Skeletal muscle tissue (tissue), 3 donors: ENCODE measurements at regions not wholly inside any gene's neighbourhood (a gene's known extent, or its start where the extent isn't known, plus 50 kb on each side); places are given as distances from the start of the nearest gene placed in this dataset.
"Not testable (repeated sequence)": the region's sequence is repeated elsewhere in the genome, so short reads cannot be mapped to it uniquely, and the experiment has no call there.

ENCODE experiments used
- H3K27ac ChIP-seq: one replicate; pipeline ENCODE4 v1.7.0; 2013; ENCODE audit warnings: mild to moderate bottlenecking, low read depth, low read length, inconsistent platforms
- H3K27me3 ChIP-seq, 3 donors: one replicate each; pipeline ENCODE4 v1.7.0; 2013; ENCODE audit warnings: low read length in 3 of 3; ENCODE audit not compliant: control insufficient read depth in 3 of 3, insufficient read depth in 3 of 3
- H3K36me3 ChIP-seq, 3 donors: one replicate each; pipeline ENCODE4 v1.7.0; 2013; ENCODE audit warnings: low read length in 3 of 3; ENCODE audit not compliant: control insufficient read depth in 3 of 3, insufficient read depth in 3 of 3
- H3K4me1 ChIP-seq, 3 donors: one replicate each; pipeline ENCODE4 v1.7.0; 2013; ENCODE audit warnings: low read length in 3 of 3, mild to moderate bottlenecking in 3 of 3; ENCODE audit not compliant: control insufficient read depth in 3 of 3, insufficient read depth in 3 of 3
- H3K4me3 ChIP-seq, 3 donors: one replicate each; pipeline ENCODE4 v1.7.0; 2013; ENCODE audit warnings: low read length in 3 of 3
- H3K9ac ChIP-seq, 3 donors: one replicate each; pipeline ENCODE4 v1.7.0; 2013; ENCODE audit warnings: low read length in 3 of 3, mild to moderate bottlenecking in 3 of 3, moderate library complexity in 2 of 3, low read depth in 1 of 3
- H3K9me3 ChIP-seq, 3 donors: one replicate each; pipeline ENCODE4 v1.7.0; 2013; ENCODE audit warnings: low read length in 3 of 3; ENCODE audit not compliant: control insufficient read depth in 3 of 3
- donor health status: Osteomylitis.

DNA sequence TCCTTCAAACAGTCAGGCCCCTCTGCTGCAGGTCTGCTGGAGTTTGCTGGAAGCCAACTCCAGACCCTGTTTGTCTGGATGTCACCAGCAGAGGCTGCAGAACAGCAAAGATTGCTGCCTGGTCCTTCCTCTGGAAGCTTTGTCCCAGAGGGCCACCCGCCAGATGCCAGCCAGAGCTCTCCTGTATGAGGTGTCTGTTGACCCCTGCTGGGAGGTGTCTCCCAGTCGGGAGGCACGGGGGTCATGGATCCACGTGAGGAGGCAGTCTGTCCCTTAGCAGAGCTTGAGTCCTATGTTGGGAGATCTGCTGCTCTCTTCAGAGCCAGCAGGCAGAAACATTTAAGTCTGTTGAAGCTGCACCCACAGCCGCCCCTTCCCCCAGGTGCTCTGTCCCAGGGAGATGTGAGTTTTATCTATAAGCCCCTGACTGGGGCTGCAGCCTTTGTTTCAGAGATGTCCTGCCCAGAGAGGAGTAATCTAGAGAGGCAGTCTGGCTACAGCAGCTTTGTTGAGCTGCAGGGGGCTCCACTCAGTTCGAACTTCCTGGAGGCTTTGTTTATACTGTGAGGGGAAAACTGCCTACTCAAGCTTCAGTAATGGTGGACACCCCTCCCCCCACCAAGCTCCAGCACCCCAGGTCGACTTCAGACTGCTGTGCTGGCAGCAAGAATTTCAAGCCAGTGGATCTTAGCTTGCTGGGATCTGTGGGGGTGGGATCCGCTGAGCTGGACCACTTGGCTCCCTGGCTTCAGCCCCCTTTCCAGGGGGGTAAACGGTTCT, 72.1 kb downstream of the OGFRL1 start:
- not testable (repeated sequence) for H3K4me3 ChIP-seq, H3K9ac ChIP-seq, H3K4me1 ChIP-seq, H3K27me3 ChIP-seq, H3K36me3 ChIP-seq, H3K9me3 ChIP-seq, H3K27ac ChIP-seq

DNA sequence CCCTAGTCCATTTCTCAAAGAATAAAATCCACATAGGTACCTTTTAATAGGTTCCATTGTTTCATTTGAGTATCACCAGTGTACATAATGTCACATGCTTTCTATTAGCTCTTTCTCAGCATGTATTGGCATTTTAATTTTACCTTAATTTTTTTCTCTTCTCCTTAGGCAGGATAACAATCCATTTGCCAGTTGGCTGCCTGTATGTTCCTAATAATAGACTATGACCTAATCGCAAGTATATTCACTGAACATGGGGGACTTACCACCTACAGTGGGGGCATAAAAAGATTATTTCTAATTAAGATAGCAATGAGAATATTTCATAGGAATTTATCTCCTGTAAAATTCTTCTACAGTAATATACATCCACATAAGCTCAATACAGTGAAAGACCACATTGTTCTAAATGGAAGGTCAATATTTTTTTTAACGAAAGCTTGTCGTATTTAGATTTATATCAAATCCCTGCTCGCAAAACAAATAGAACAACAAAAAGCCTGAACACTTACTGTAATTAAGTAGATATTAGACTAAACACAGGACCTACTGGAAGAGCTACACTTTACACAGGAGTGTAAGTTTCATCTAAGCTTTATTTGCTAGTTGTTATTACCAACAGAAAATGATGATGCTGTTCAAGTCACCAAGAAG, 76.4 kb downstream of the OGFRL1 start:
- Histone ChIP-seq H3K4me1 (peaks cover 0 to 3% (median 0%) of the 10 kb centered on the region in 3 donors), H3K27me3 (no peaks in the 10 kb centered on the region), H3K36me3 (peaks cover 0 to 2% (median 0%) of the 10 kb centered on the region in 3 donors), H3K9ac (no peak overlapping the region), H3K4me3 (no peak overlapping the region), H3K9me3 (no peaks in the 10 kb centered on the region), H3K27ac (no peak overlapping the region)

- no peaks in the 10 kb centered on the region for H3K27me3 ChIP-seq
- peaks cover 0 to 3% (median 0%) of the 10 kb centered on the region in 3 donors for H3K4me1 ChIP-seq
- H3K36me3 ChIP-seq: peaks cover 0 to 2% (median 0%) of the 10 kb centered on the region in 3 donors
- no peak overlapping the region for H3K9ac ChIP-seq
- no peaks in the 10 kb centered on the region for H3K9me3 ChIP-seq
- no peak overlapping the region for H3K4me3 ChIP-seq
- H3K27ac ChIP-seq: no peak overlapping the region
These were observed 79.1 kb downstream of the OGFRL1 start for GRCh38 chr6:71367756-71368155.

GRCh38 chr6:71368284-71368683, 79.7 kb downstream of the OGFRL1 start:
- Histone ChIP-seq H3K9me3 (no peaks in the 10 kb centered on the region), H3K27me3 (no peaks in the 10 kb centered on the region), H3K9ac (no peak overlapping the region), H3K27ac (no peak overlapping the region), H3K4me1 (peaks cover 0 to 3% (median 0%) of the 10 kb centered on the region in 3 donors), H3K36me3 (peaks cover 0 to 2% (median 0%) of the 10 kb centered on the region in 3 donors), H3K4me3 (no peak overlapping the region)

DNA sequence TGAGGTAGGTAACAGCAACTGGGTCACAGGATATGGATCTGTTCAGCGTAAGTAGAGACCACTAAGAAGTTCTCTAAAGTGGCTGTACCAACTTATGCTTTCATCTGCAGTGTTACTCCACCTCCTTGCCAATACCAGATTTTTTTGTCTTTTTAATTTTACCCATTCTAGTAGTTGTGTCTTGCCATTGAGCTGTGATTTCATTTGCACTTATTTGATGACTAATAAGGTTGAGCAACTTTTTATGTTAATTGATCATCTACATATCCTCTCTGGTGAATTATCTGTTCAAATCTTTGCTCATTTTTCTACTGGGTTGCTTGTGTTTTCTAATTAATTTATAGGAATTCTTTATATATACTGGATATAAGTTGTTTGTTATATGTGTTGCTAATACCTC, 82.9 kb downstream of the OGFRL1 start:
- Histone ChIP-seq H3K36me3 (peaks cover 0 to 2% (median 0%) of the 10 kb centered on the region in 3 donors), H3K9me3 (no peaks in the 10 kb centered on the region), H3K4me3 (no peak overlapping the region), H3K27ac (no peak overlapping the region), H3K9ac (no peak overlapping the region), H3K4me1 (peaks cover 0 to 2% (median 0%) of the 10 kb centered on the region in 3 donors), H3K27me3 (no peaks in the 10 kb centered on the region)

- H3K4me1 ChIP-seq: no peaks in the 10 kb centered on the region
- peaks cover 0 to 8% (median 0%) of the 10 kb centered on the region in 3 donors for H3K36me3 ChIP-seq
- no peaks in the 10 kb centered on the region for H3K9me3 ChIP-seq
- no peak overlapping the region for H3K27ac ChIP-seq
- no peak overlapping the region for H3K4me3 ChIP-seq
- H3K27me3 ChIP-seq: no peaks in the 10 kb centered on the region
- H3K9ac ChIP-seq: no peak overlapping the region
These were observed 85.3 kb downstream of the OGFRL1 start for GRCh38 chr6:71373943-71374342.

DNA sequence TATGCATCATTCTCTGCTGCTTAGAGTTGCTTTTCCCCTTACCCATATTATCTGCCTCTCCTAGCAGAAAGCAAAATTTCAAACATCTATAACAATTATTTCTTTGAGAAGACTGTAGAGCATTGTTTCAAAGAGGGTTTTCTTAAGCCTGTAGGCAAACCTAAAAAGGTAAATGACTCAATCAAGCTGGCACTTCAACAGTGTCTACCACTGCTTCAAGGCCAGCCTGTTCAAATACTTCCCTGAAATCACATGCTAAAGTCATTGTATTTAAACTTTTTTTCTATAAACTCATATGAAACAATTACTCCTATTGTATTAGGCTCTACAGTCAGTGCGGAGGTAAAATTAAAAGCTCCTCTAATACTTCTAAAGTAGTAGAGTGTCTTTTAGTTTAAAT, 87.1 kb downstream of the OGFRL1 start:
- Histone ChIP-seq H3K36me3 (peaks cover 0 to 8% (median 0%) of the 10 kb centered on the region in 3 donors), H3K9ac (no peak overlapping the region), H3K4me1 (no peaks in the 10 kb centered on the region), H3K4me3 (no peak overlapping the region), H3K9me3 (no peaks in the 10 kb centered on the region), H3K27me3 (no peaks in the 10 kb centered on the region), H3K27ac (no peak overlapping the region)

DNA sequence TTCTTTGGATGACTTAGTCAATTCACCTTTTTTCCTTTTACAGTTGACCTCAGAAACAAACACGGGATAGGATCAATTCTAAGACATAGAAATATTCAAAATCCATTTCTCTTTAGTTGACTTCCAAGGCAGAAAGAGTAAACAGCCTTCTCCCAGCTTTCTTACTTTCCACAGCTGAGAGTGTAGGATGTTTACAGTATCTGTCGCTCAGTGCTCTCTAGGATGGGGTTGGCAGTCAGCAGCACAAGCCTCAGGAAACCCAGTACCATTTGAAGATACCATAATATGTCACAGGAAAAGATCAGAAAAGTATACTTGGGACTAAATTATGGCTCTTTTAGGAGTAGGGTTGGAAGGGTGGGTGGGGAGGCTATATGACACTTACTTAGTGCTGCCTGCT, 88.2 kb downstream of the OGFRL1 start:
- Histone ChIP-seq H3K4me3 (no peak overlapping the region), H3K27ac (no peak overlapping the region), H3K9ac (no peak overlapping the region), H3K36me3 (peaks cover 0 to 8% (median 0%) of the 10 kb centered on the region in 3 donors), H3K4me1 (no peaks in the 10 kb centered on the region), H3K9me3 (no peaks in the 10 kb centered on the region), H3K27me3 (no peaks in the 10 kb centered on the region)

DNA sequence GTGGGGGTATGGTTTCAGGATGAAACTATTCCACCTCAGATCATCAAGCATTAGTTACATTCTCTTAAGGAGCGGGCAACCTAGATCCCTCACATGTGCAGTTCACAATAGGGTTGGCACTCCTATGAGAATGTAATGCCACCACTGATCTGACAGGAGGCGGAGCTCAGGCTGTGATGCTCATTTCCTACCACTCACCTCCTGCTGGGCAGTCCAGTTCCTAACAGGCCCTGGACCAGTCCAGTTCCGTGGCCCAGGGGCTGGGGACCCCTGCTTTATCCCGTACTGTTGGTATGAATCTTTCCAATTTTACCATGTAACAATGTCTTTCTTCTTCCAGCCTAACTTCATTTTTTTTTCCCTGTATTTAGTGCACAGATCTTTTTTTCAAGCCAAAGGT, 94.9 kb downstream of the OGFRL1 start:
- no peak overlapping the region for H3K9ac ChIP-seq
- no peaks in the 10 kb centered on the region for H3K27me3 ChIP-seq
- peaks cover 8 to 10% (median 8%) of the 10 kb centered on the region in 3 donors for H3K4me1 ChIP-seq
- no peak overlapping the region for H3K4me3 ChIP-seq
- H3K36me3 ChIP-seq: peaks cover 0 to 6% (median 0%) of the 10 kb centered on the region in 3 donors
- H3K9me3 ChIP-seq: no peaks in the 10 kb centered on the region
- H3K27ac ChIP-seq: no peak overlapping the region

GRCh38 chr6:71383901-71384489, 95.4 kb downstream of the OGFRL1 start:
- Histone ChIP-seq H3K9me3 (no peaks in the 10 kb centered on the region), H3K4me3 (no peak overlapping the region), H3K36me3 (peaks cover 0 to 4% (median 0%) of the 10 kb centered on the region in 3 donors), H3K4me1 (peaks cover 9 to 15% (median 9%) of the 10 kb centered on the region in 3 donors), H3K27ac (no peak overlapping the region), H3K27me3 (no peaks in the 10 kb centered on the region), H3K9ac (no peak overlapping the region)
